HG03159 (cell line): ENCODE measurements at regions not wholly inside any gene's neighbourhood (a gene's known extent, or its start where the extent isn't known, plus 50 kb on each side); places are given as distances from the start of the nearest gene placed in this dataset.
A peak's percentile ranks its signal among the peaks of the same experiment; 100 is the strongest.

Experiments used
- ATAC-seq: cut with Tn5 transposase; IDR thresholded peaks from one replicate; pipeline ENCODE4 v1.9.1; 2021; ENCODE audit warnings: mild to moderate bottlenecking, moderate library complexity; ENCODE audit not compliant: unreplicated experiment

GRCh38 chr17:14688134-14688533 is 387.3 kb downstream of the HS3ST3B1 start:
- no peak for ATAC-seq

GRCh38 chr17:14672830-14673229 is 371.9 kb downstream of the HS3ST3B1 start:
- ATAC-seq: no peak

GRCh38 chr17:14670861-14671260 is 370.0 kb downstream of the HS3ST3B1 start:
- no peak for ATAC-seq

DNA sequence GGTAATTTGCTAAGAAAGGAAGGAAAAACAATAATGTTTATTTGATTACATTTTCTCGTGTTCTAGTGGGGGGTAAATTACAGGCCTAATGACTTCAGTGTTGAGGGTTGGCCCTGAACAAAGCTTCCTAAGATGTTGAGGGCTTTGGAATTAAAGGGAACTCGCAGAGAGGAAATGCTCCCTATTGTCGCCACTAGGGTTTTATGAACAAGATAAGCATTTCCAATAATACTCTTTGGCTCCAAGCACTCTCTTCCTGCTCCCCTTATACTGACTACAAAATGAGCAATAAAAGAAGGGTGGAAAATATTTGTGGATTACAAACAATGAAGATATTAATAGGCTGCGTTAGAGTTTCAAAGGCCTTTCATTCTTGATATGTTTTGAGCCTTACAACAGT is 363.6 kb downstream of the HS3ST3B1 start:
- no peak for ATAC-seq

DNA sequence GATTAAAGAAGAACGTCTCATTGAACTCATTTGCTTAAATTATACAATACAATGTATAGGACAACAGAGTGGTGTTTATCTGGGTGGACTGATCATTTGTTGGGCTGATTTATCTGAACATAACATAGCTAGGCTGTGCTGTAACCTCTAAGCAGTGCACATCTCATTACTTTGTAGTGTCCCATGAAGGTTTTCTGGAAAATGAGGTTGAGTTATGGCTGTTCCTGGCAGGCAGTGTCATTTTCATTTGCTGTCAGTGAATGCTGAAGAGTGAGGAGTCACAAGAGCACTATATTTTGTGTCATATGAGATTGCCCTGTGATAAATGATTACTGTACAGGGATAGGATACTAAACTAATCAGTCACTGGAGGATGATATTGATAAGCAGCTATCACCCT is 340.2 kb downstream of the HS3ST3B1 start:
- ATAC-seq: no peak

GRCh38 chr17:14637260-14637659 is 336.4 kb downstream of the HS3ST3B1 start:
- ATAC-seq: no peak

DNA sequence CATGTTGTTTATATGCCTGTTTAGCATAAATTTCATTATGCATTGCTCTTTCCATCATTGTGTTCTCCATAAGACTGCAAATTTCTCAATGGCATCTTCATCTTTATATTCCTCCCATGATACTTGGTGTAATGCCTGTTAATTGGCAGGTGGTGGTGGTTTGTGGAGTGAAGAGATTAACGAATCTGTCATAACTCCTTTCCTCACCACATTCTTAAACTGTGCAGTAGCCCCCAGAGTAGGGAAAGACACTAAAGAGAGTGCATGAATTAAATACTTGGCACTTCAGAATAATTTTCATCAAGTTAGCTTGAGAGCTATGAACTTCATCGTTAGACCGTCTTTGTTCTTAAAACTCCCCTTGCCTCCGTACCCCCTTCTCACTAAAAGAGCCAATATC is 329.7 kb downstream of the HS3ST3B1 start:
- ATAC-seq: no peak

- ATAC-seq: no peak
Observed at GRCh38 chr17:14630046-14630445, 329.2 kb downstream of the HS3ST3B1 start.

GRCh38 chr17:14622615-14623101 is 321.8 kb downstream of the HS3ST3B1 start:
- ATAC-seq: no peak

- no peak for ATAC-seq
Observed at GRCh38 chr17:14621826-14622614, 321.1 kb downstream of the HS3ST3B1 start.

GRCh38 chr17:14619821-14620220 is 318.9 kb downstream of the HS3ST3B1 start:
- no peak for ATAC-seq

DNA sequence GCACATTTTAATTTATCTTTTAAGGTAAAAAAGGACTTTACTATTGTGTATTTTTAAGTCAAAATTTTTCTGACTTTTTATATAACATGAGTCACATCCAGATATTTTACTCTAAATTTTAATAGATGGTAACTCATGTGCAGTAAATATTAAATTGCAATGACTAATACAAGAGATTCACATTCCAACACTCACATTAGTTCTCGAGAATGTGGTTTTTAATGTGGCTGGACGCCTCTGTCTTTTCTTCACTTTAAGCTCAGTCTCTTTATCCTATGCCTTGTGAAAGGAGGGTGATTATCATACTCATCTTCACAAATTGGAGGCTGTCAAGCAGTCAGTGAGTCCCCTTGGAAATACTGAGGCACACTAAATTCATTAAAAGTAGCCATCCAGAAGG is 315.6 kb downstream of the HS3ST3B1 start:
- ATAC-seq: no peak

- ATAC-seq: peak; percentile 58
Observed at GRCh38 chr17:14605267-14605599, 304.4 kb downstream of the HS3ST3B1 start.

DNA sequence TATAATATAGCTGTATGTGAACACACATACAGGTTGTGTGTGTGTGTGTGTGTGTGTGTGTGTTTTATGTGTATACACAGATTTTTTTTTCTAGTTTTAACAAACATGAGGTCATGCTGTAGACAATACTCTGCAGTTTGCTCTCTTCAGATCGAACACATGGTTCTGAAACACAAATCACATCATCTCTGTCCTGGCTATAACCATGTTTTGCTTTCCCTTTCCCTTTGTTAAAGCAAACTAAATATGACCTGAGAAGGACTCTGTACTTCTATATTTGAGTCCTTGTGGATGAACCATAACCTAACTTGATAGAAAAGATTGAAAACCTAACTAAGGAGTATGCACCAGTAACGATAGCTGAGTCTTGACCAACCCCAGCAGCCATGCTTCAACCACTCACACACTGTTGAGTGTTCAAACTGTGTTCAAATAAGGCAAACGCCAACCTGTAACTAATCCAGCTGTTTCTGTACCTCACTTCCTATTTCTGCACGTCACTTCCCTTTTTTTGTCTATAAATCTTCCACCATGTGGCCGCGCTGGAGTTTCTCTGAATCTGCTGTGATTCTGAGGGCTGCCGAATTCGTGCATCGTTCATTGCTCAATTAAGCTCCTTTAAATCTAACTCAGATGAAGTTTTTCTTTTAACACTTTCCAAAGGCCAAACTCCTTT is 303.8 kb downstream of the HS3ST3B1 start:
- ATAC-seq: peak; percentile 27

- ATAC-seq: no peak
Observed at GRCh38 chr17:14596224-14596623, 295.3 kb downstream of the HS3ST3B1 start.

DNA sequence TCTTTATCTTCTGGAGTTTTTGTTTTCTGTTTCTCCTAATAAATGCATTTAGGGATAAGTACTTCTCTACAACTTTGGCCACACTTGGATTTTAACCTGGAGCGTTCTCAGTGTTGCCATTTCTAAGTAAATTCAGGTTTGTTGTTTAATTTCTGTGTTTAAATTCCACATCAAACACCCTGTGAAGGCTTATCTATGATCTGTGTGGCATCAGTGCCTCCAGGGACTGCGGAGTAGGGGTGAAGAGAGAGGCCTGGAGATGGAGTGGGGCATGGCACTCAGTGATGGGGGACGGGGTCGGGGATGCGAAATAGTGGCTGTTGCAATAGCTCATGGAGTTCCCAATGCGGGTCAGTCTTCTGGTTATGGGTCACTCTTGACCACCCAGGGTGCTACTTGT is 294.8 kb downstream of the HS3ST3B1 start:
- no peak for ATAC-seq

- ATAC-seq: no peak
Observed at GRCh38 chr17:14594690-14595089, 293.8 kb downstream of the HS3ST3B1 start.

DNA sequence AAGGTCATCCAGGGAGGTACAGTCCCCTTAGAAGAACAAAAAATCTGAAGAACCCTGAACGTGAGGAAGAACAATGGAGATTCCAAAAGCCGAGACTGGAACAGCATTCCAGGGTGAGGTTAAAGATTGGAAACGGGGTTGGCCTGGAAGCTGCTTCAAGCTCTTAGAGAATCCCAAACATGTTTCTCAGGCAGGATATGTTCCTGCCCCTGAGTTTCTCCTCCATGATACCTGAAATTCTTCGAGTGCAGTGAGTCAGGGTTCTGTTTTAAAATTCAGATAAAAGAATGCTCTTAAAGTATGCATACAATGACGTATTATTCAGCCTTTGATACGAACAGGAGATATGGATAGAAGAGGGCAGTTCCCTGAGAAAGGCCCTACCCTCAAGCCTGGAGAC is 293.1 kb downstream of the HS3ST3B1 start:
- ATAC-seq: no peak

GRCh38 chr17:14590459-14591250 is 289.8 kb downstream of the HS3ST3B1 start:
- no peak for ATAC-seq

DNA sequence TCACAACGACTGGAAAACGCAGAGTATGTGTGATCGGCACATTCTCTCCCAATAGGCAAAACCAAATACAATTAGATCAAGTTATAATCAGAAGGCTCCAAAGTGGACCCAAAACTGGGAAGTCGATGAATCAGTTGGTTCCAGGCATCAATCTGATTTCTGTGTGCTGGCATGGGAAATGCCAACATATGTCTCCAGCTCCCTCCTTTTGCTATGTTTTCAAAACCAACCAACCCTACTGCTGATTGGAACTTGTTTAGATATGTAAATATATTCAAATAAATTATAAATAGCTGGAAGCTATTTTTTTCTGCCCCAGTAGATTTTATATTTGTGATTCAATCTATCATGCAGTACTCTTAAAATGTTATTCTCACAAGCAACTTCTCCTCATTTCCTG is 284.2 kb downstream of the HS3ST3B1 start:
- ATAC-seq: no peak

- no peak for ATAC-seq
Observed at GRCh38 chr17:14582996-14583395, 282.1 kb downstream of the HS3ST3B1 start.
